ENCODE measurements at regions not wholly inside any gene's neighbourhood (a gene's known extent, or its start where the extent isn't known, plus 50 kb on each side); places are given as distances from the start of the nearest gene placed in this dataset.
"Not testable (repeated sequence)": the region's sequence is repeated elsewhere in the genome, so short reads cannot be mapped to it uniquely, and the experiment has no call there.

DNA sequence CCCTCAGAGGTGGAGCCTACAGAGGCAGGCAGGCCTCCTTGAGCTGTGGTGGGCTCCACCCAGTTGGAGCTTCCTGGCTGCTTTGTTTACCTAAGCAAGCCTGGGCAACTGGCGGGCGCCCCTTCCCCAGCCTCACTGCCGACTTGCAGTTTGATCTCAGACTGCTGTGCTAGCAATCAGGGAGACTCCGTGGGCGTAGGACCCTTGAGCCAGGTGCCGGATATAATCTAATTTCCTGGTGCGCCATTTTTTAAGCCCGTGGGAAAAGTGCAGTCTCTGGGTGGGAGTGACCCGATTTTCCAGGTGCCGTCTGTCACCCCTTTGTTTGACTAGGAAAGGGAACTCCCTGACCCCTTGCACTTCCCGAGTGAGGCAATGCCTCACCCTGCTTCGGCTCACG lies 769.1 kb upstream of the SEMA6A start:
- not testable (repeated sequence) for TF ChIP-seq CTCF (IDR thresholded peaks at IDR 0.05); ZFX (IDR thresholded peaks at IDR 0.05; ENCODE audit: borderline replicate concordance)

Data from 22Rv1 (cell line).